ENCODE measurements at regions not wholly inside any gene's neighbourhood (a gene's known extent, or its start where the extent isn't known, plus 50 kb on each side); places are given as distances from the start of the nearest gene placed in this dataset.
"Not testable (repeated sequence)": the region's sequence is repeated elsewhere in the genome, so short reads cannot be mapped to it uniquely, and the experiment has no call there.

GRCh38 chr2:122022531-122022930 lies 267.1 kb downstream of the TSN start:
- no peak for DNase-seq

GRCh38 chr2:122023059-122023864 lies 267.8 kb downstream of the TSN start:
- DNase-seq: no peak

GRCh38 chr2:122027510-122028217 lies 272.2 kb downstream of the TSN start:
- no peak for DNase-seq

- DNase-seq: no peak
Observed at GRCh38 chr2:122028371-122029100, 273.1 kb downstream of the TSN start.

GRCh38 chr2:122029456-122029855 lies 274.0 kb downstream of the TSN start:
- no peak for DNase-seq

- no peak for DNase-seq
Observed at GRCh38 chr2:122029945-122030344, 274.5 kb downstream of the TSN start.

- DNase-seq: no peak
Observed at GRCh38 chr2:122031544-122032263, 276.3 kb downstream of the TSN start.

GRCh38 chr2:122032264-122032645 lies 276.8 kb downstream of the TSN start:
- no peak for DNase-seq

- no peak for DNase-seq
Observed at GRCh38 chr2:122033778-122034177, 278.3 kb downstream of the TSN start.

GRCh38 chr2:122034344-122034743 lies 278.9 kb downstream of the TSN start:
- DNase-seq: no peak

- no peak for DNase-seq
Observed at GRCh38 chr2:122034777-122035176, 279.3 kb downstream of the TSN start.

- DNase-seq: not testable (repeated sequence)
Observed at GRCh38 chr2:122038816-122039215, 283.4 kb downstream of the TSN start.

GRCh38 chr2:122041455-122041854 lies 286.0 kb downstream of the TSN start:
- DNase-seq: no peak

GRCh38 chr2:122051659-122052058 lies 296.2 kb downstream of the TSN start:
- not testable (repeated sequence) for DNase-seq

- no peak for DNase-seq
Observed at GRCh38 chr2:122055521-122055931, 300.1 kb downstream of the TSN start.

- no peak for DNase-seq
Observed at GRCh38 chr2:122056853-122057252, 301.4 kb downstream of the TSN start.

- no peak for DNase-seq
Observed at GRCh38 chr2:122061206-122061605, 305.8 kb downstream of the TSN start.

GRCh38 chr2:122061831-122062230 lies 306.4 kb downstream of the TSN start:
- DNase-seq: no peak

GRCh38 chr2:122062506-122062905 lies 307.1 kb downstream of the TSN start:
- DNase-seq: no peak

GRCh38 chr2:122063716-122064115 lies 308.3 kb downstream of the TSN start:
- no peak for DNase-seq

- DNase-seq: no peak
Observed at GRCh38 chr2:122070241-122070731, 314.8 kb downstream of the TSN start.

- DNase-seq: no peak
Observed at GRCh38 chr2:122072666-122073065, 317.2 kb downstream of the TSN start.

- DNase-seq: no peak
Observed at GRCh38 chr2:122074201-122074600, 318.8 kb downstream of the TSN start.

Measured in NCI-H187 treated with DMSO at 0.1 percent for 48 hours (cell line).